Activated CD4-positive, alpha-beta T cell treated with anti-CD3 and anti-CD28 coated beads, Interleukin-2, amount 50 U/mL, for 1 hour (primary cell): ENCODE measurements at regions not wholly inside any gene's neighbourhood (a gene's known extent, or its start where the extent isn't known, plus 50 kb on each side); places are given as distances from the start of the nearest gene placed in this dataset.

Experiments used
- DNase-seq: peaks from one replicate; pipeline ENCODE4 v3.0.0-alpha.2; 2020

- DNase-seq: no peak
These were observed 94.3 kb upstream of the LDB2 start for GRCh38 chr4:16992566-16993225.

DNA sequence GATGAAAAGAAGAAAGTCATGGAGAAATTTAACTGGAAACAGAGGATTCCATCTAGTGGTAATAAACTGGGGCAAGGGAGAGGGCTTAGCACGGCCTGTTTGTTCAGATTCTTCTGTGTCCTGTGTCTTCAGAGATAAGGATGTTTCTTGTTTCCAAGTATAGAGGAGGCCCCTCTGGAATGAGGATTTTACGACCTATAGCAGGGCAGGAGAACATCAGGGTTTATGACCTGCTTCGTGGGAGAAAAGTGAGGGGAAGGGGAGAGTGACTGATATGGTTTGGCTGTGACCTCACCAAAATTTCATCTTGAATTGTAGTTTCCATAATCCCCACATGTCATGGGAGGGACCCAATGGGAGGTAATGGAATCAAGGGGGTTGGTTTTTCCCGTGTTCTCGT is 93.0 kb upstream of the LDB2 start:
- DNase-seq: no peak

DNA sequence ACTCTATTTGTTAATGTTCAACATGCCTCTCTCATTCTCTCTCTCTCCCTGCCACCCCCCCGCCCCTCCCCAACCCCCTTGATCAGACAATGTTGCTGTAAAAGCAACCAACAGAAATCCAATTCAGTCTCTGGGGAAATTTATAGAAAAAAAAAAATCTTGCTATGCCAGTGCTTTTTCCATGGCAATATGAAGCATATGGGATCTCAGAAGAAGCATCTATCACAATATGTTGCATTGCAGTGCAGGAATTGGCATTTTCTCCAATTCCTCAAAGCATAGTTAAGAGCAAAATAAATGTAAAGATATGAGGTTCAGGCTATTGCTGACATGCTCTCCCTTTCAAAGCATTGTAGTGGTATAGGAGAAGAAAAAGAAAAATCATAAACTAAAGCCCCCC is 90.9 kb upstream of the LDB2 start:
- DNase-seq: no peak

- no peak for DNase-seq
These were observed 90.4 kb upstream of the LDB2 start for GRCh38 chr4:16988814-16989213.

DNA sequence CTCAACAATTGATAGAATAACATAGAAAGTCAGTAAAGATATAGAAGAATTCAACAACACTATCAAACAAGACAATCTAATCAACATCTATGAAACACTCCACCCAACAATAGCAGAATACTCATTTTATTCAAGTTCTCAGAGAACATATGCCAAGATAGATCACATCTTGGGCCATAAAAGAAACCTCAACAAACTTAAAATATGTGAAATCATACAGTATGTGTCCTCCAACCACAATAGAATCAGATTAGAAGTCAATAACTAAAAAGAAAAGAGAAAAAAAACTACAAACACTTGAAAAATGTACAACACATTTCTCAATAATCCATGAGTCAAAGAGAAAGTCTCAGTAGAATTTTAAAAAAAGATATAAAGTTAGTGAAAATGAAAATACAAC is 78.6 kb upstream of the LDB2 start:
- no peak for DNase-seq

- no peak for DNase-seq
These were observed 71.3 kb upstream of the LDB2 start for GRCh38 chr4:16969696-16970135.

GRCh38 chr4:16967722-16968121 is 69.3 kb upstream of the LDB2 start:
- no peak for DNase-seq

DNA sequence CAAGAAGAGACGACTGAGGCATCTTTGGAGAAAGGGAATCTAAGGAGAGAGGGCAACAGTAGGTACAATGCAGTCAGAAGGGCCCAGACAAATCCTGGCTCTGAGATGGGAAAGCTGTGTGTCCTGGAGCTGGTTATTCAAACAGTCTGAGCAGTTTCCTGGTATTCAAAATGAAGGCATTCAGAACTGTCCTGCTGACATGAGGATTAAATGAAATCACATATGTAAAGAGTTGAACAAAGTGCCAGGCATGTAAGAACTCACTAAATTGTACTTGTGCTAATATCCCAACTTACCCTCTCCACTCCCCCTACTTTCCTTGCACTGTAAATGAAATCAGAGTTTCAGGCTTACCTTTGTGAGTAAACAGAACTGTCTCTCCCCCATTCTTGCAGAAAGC is 60.9 kb upstream of the LDB2 start:
- no peak for DNase-seq

GRCh38 chr4:16952896-16953630 is 54.6 kb upstream of the LDB2 start:
- DNase-seq: no peak

- no peak for DNase-seq
These were observed 54.0 kb upstream of the LDB2 start for GRCh38 chr4:16952462-16952871.
